ENCODE measurements at regions not wholly inside any gene's neighbourhood (a gene's known extent, or its start where the extent isn't known, plus 50 kb on each side); places are given as distances from the start of the nearest gene placed in this dataset.

DNA sequence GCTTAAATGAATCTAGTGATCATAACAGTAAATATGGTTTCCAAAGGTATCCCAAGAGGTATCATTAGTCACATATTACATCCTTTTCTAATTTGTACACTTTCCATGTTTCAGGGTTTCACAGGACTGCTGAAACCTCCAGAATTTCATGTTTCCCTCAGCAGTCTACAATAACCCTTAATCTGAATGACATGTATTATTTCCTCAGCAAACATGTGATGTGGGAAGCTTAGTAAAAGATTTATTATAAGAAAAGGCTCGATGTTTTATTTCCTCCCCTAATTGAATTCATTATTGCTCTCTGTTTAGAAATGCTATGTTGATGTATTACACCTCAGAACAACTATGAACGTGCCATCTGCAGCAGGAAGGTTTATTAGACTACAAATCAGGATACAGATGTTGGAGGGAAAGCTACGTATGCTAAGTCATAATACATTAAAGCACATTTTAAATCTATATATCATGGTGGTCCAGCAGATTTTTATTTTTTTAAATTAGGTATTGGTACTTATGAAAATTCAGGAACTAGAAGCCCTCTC lies 52.5 kb upstream of the SKAP2 start:
- ATAC-seq (no peak), DNase-seq (no peak)
- peaks cover 0 to 3% (median 0%) of the 10 kb centered on the region in 11 donors for H3K9me3 Mint-ChIP-seq
- POLR2A ChIA-PET: no interaction called here
- H3K36me3 Mint-ChIP-seq: no peaks in the 10 kb centered on the region
- no peak overlapping the region for H3K27ac ChIP-seq (ENCODE audit: low read depth, low read length)
- intact Hi-C loops (cut with micrococcal nuclease): no loop called here
- CTCF ChIA-PET: no interaction called here
- peaks cover 7 to 26% (median 18%) of the 10 kb centered on the region in 5 donors for H3K27me3 Mint-ChIP-seq
- no peaks in the 10 kb centered on the region for H3K4me1 ChIP-seq (ENCODE audit: control insufficient read depth in 2 of 2, insufficient read depth in 2 of 2, low read length in 2 of 2)
- H3K36me3 ChIP-seq (ENCODE audit: control insufficient read depth in 2 of 3, insufficient read depth in 3 of 3, low read length in 3 of 3): no peaks in the 10 kb centered on the region
- no peak overlapping the region for H3K27ac Mint-ChIP-seq
- H3K4me3 Mint-ChIP-seq: no peak overlapping the region
- peaks cover 0 to 2% of the 10 kb centered on the region in 2 donors for H3K27me3 ChIP-seq (ENCODE audit: control insufficient read depth in 2 of 2, insufficient read depth in 2 of 2, low read length in 2 of 2)
- no peak overlapping the region for H3K4me3 ChIP-seq (ENCODE audit: low read length)
- H3K9me3 ChIP-seq (ENCODE audit: control insufficient read depth in 2 of 3, low read length in 3 of 3): no peaks in the 10 kb centered on the region
- H3K4me1 Mint-ChIP-seq: no peaks in the 10 kb centered on the region

DNA sequence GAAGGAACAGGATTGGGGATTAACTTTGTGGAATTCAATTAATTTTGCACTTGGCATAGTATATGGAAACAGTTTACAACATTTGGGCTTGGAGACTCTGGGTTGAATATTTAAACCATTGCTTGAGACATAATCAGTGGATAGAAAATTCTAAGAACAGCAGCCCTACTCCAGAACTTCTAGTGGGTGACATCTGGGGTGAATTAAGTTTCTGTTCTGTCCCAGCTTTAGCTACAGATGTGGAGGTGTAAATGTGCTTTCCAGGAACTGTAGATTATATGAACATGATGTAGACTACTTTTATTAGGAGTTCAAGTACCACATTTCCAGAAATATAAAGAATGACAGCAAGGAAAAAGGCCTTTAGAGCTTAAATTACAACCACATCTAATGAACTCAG lies 51.9 kb upstream of the SKAP2 start:
- Mint-ChIP-seq H3K27ac (no peak overlapping the region), H3K36me3 (no peaks in the 10 kb centered on the region), H3K27me3 (peaks cover 7 to 27% (median 15%) of the 10 kb centered on the region in 5 donors), H3K9me3 (peaks cover 0 to 3% (median 0%) of the 10 kb centered on the region in 11 donors), H3K4me3 (no peak overlapping the region), H3K4me1 (no peaks in the 10 kb centered on the region)
- ChIA-PET CTCF (interaction anchor here (0.5 kb wide), 1 partner anchor 424 kb away, joined by 6 read pairs; no protein-coding TSS in a partner anchor), POLR2A (no interaction called here)
- no peaks in the 10 kb centered on the region for H3K36me3 ChIP-seq (ENCODE audit: control insufficient read depth in 2 of 3, insufficient read depth in 3 of 3, low read length in 3 of 3)
- H3K27ac ChIP-seq (ENCODE audit: low read depth, low read length): no peak overlapping the region
- H3K9me3 ChIP-seq (ENCODE audit: control insufficient read depth in 2 of 3, low read length in 3 of 3): no peaks in the 10 kb centered on the region
- no peaks in the 10 kb centered on the region for H3K4me1 ChIP-seq (ENCODE audit: control insufficient read depth in 2 of 2, insufficient read depth in 2 of 2, low read length in 2 of 2)
- H3K27me3 ChIP-seq (ENCODE audit: control insufficient read depth in 2 of 2, insufficient read depth in 2 of 2, low read length in 2 of 2): peaks cover 0 to 2% of the 10 kb centered on the region in 2 donors
- DNase-seq (no peak), ATAC-seq (no peak)
- intact Hi-C loops (cut with micrococcal nuclease): no loop called here
- no peak overlapping the region for H3K4me3 ChIP-seq (ENCODE audit: low read length)
